Panc1 (cell line): ENCODE measurements at regions not wholly inside any gene's neighbourhood (a gene's known extent, or its start where the extent isn't known, plus 50 kb on each side); places are given as distances from the start of the nearest gene placed in this dataset.
"Not testable (repeated sequence)": the region's sequence is repeated elsewhere in the genome, so short reads cannot be mapped to it uniquely, and the experiment has no call there.

ENCODE experiments used
- ATAC-seq: fragments of 200-7000 bp; cut with Tn5 transposase; 2 replicates; pipeline ENCODE4 v1.9.1; 2020; ENCODE audit warnings: mild to moderate bottlenecking, moderate library complexity
- BruUV-seq: library from RNA; stranded (reverse); fragments of 400-500 nt; replicated peaks from 2 replicates; lab custom pipeline; 2021; lab: Mats Ljungman, UMichigan
- CTCF ChIA-PET: fragments of 300-600 bp; sonication (Branson Sonifier 250); formaldehyde crosslinking; loops from one replicate; lab custom pipeline; 2022; ENCODE audit warnings: antibody characterized with exemption; lab: Charles Lee
- POLR2A ChIA-PET: fragments of 300-600 bp; sonication (Branson Sonifier 250); formaldehyde crosslinking; loops from one replicate; lab custom pipeline; 2022; ENCODE audit warnings: antibody characterized with exemption; lab: Charles Lee
- DNase-seq: peaks from one replicate; pipeline ENCODE4 v3.0.0-alpha.2; 2010; ENCODE audit warnings: low read depth, low spot score
- H3K27ac ChIP-seq: 2 replicates; pipeline ENCODE4 v1.5.1; 2011; ENCODE audit warnings: mild to moderate bottlenecking, low read length, inconsistent platforms
- H3K27me3 ChIP-seq: fragments of 200-500 bp; sonication (Bioruptor generic); 2 replicates; pipeline ENCODE4 v1.6.0; 2014; ENCODE audit warnings: low read length, inconsistent platforms; ENCODE audit not compliant: control insufficient read depth, insufficient read depth
- H3K36me3 ChIP-seq: fragments of 200-500 bp; sonication (Bioruptor generic); 2 replicates; pipeline ENCODE4 v1.5.1; 2014; ENCODE audit warnings: inconsistent platforms, mild to moderate bottlenecking, low read length, moderate library complexity; ENCODE audit not compliant: control insufficient read depth, insufficient read depth
- H3K4me1 ChIP-seq: 2 replicates; pipeline ENCODE4 v1.5.1; 2011; ENCODE audit warnings: inconsistent platforms, mild to moderate bottlenecking, low read length, moderate library complexity; ENCODE audit not compliant: control insufficient read depth, insufficient read depth
- H3K4me3 ChIP-seq, 2 experiments: 2 replicates each; pipeline ENCODE4 v1.5.1; 2011 to 2012; ENCODE audit warnings: low read depth in 2 of 2, low read length in 2 of 2, mild to moderate bottlenecking in 2 of 2, inconsistent platforms in 1 of 2, moderate library complexity in 1 of 2
- H3K9me3 ChIP-seq: fragments of 200-500 bp; sonication (Bioruptor generic); 2 replicates; pipeline ENCODE4 v1.5.1; 2014; ENCODE audit warnings: low read depth, mild to moderate bottlenecking, inconsistent platforms, low read length, moderate library complexity; ENCODE audit not compliant: control insufficient read depth, insufficient read depth
- CTCF ChIP-seq: fragments of 450-650 bp; IDR thresholded peaks from 2 replicates; pipeline ENCODE4 v1.5.1; 2017; ENCODE audit warnings: mild to moderate bottlenecking
- POLR2AphosphoS5 ChIP-seq: IDR thresholded peaks from 2 replicates; pipeline ENCODE4 v1.6.1; 2012; ENCODE audit warnings: mild to moderate bottlenecking, low read depth, low read length, moderate library complexity
- REST ChIP-seq, 2 experiments: IDR thresholded peaks; 2 replicates each; pipeline ENCODE4 v1.6.1; 2011 to 2012; ENCODE audit warnings: low read depth in 2 of 2, control low read depth in 1 of 2, low read length in 1 of 2, mild to moderate bottlenecking in 1 of 2, moderate library complexity in 1 of 2; ENCODE audit not compliant: insufficient read depth in 1 of 2
- SIN3A ChIP-seq: IDR thresholded peaks from 2 replicates; pipeline ENCODE4 v1.6.1; 2012; ENCODE audit warnings: low read depth, mild to moderate bottlenecking, low read length, moderate library complexity, borderline replicate concordance; ENCODE audit not compliant: insufficient read depth
- TCF7L2 ChIP-seq: IDR thresholded peaks from 2 replicates; pipeline ENCODE4 v1.6.1; 2011; ENCODE audit warnings: mild to moderate bottlenecking, low read depth, low read length, inconsistent platforms
- in situ Hi-C: cut with HindIII; loops from 2 replicates; pipeline ENCODE4 v1.10.0; 2016; ENCODE audit warnings: low sequenced_read_pairs, low pct_unique_long_range_greater_than_20kb
- intact Hi-C: fragments of 100-400 bp; cut with micrococcal nuclease; formaldehyde crosslinking; loops from one replicate; pipeline ENCODE4 v1.10.0; 2022; ENCODE audit not compliant: unreplicated experiment

GRCh38 chr3:67167481-67167880 lies 169.4 kb downstream of the KBTBD8 start:
- no peaks in the 10 kb centered on the region for H3K27me3 ChIP-seq
- no peaks in the 10 kb centered on the region for H3K9me3 ChIP-seq
- ATAC-seq (no peak), DNase-seq (no peak)
- CTCF ChIA-PET: no interaction called here
- H3K4me3 ChIP-seq: no peak overlapping the region
- no peaks in the 10 kb centered on the region for H3K36me3 ChIP-seq
- no peak overlapping the region for H3K27ac ChIP-seq
- in situ Hi-C loops (no loop called here), intact Hi-C loops (no loop called here)
- H3K4me1 ChIP-seq: no peaks in the 10 kb centered on the region
- BruUV-seq: no TSS peak
- TF ChIP-seq SIN3A: no peak
- TF ChIP-seq CTCF: no peak
- no peak for TF ChIP-seq POLR2AphosphoS5
- no peak for TF ChIP-seq REST (IDR thresholded peaks at IDR 0.05; ENCODE audit: insufficient read depth in 1 of 2, low read depth in 2 of 2, low read length in 1 of 2)
- TF ChIP-seq TCF7L2: no peak
- POLR2A ChIA-PET: no interaction called here

- H3K9me3 ChIP-seq: no peaks in the 10 kb centered on the region
- H3K27me3 ChIP-seq: no peaks in the 10 kb centered on the region
- no peak overlapping the region for H3K4me3 ChIP-seq
- no peak overlapping the region for H3K27ac ChIP-seq
- in situ Hi-C loops (no loop called here), intact Hi-C loops (no loop called here)
- H3K4me1 ChIP-seq: no peaks in the 10 kb centered on the region
- ChIA-PET POLR2A (no interaction called here), CTCF (no interaction called here)
- DNase-seq (no peak), ATAC-seq (no peak)
- H3K36me3 ChIP-seq: no peaks in the 10 kb centered on the region
- no peak for TF ChIP-seq TCF7L2
- TF ChIP-seq POLR2AphosphoS5: no peak
- TF ChIP-seq CTCF: no peak
- no peak for TF ChIP-seq REST (IDR thresholded peaks at IDR 0.05; ENCODE audit: insufficient read depth in 1 of 2, low read depth in 2 of 2, low read length in 1 of 2)
- no peak for TF ChIP-seq SIN3A
- BruUV-seq: no TSS peak
These were observed 173.7 kb downstream of the KBTBD8 start for GRCh38 chr3:67171841-67172240.

- H3K4me1 ChIP-seq, BruUV-seq, in situ Hi-C loops, intact Hi-C loops, H3K27ac ChIP-seq, DNase-seq, ATAC-seq, H3K9me3 ChIP-seq, CTCF ChIA-PET, H3K4me3 ChIP-seq, H3K27me3 ChIP-seq, POLR2A ChIA-PET, H3K36me3 ChIP-seq: not testable (repeated sequence)
These were observed 175.0 kb downstream of the KBTBD8 start for GRCh38 chr3:67173130-67173529.
